ENCODE measurements at regions not wholly inside any gene's neighbourhood (a gene's known extent, or its start where the extent isn't known, plus 50 kb on each side); places are given as distances from the start of the nearest gene placed in this dataset.

DNA sequence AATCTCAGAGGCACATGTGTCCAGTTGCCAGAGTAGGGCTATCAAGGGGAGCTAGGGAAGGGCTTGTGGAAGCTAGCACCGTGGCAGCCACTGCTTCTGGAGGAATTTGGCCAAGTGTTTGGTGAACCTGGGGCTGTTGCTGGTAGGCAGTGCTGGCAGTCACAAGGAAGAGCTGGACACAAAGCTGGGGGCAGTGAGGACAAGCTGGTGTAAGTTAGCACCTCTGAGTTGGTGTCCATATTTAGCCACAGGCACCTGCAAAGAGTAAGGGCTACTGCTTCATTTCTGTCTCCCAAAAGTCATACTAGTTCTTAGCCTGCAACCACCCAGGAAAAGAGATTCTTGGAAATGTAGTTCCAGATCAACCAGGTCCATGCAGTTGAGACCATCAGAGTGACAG lies 359.4 kb downstream of the CSNK1G3 start (continued):
- TF ChIP-seq, protein P1, sequence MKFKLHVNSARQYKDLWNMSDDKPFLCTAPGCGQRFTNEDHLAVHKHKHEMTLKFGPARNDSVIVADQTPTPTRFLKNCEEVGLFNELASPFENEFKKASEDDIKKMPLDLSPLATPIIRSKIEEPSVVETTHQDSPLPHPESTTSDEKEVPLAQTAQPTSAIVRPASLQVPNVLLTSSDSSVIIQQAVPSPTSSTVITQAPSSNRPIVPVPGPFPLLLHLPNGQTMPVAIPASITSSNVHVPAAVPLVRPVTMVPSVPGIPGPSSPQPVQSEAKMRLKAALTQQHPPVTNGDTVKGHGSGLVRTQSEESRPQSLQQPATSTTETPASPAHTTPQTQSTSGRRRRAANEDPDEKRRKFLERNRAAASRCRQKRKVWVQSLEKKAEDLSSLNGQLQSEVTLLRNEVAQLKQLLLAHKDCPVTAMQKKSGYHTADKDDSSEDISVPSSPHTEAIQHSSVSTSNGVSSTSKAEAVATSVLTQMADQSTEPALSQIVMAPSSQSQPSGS (IDR thresholded peaks at IDR 0.05; ENCODE audit: low read length), result no peak

All from H1 (cell line).